GM12874 (cell line): ENCODE measurements at regions not wholly inside any gene's neighbourhood (a gene's known extent, or its start where the extent isn't known, plus 50 kb on each side); places are given as distances from the start of the nearest gene placed in this dataset.

Experiments
- CTCF ChIP-seq: IDR thresholded peaks from 2 replicates; pipeline ENCODE4 v1.5.1; 2011; ENCODE audit warnings: low read depth, mild to moderate bottlenecking, control low read depth, low read length, moderate library complexity; ENCODE audit not compliant: insufficient read depth

- no peak for TF ChIP-seq CTCF
Observed at GRCh38 chr9:30536494-30536893, 1847.9 kb upstream of the ACO1 start.

- no peak for TF ChIP-seq CTCF
Observed at GRCh38 chr9:30574355-30575151, 1809.9 kb upstream of the ACO1 start.

GRCh38 chr9:30575218-30575617 is 1809.2 kb upstream of the ACO1 start:
- TF ChIP-seq CTCF: no peak

GRCh38 chr9:30575691-30576090 is 1808.8 kb upstream of the ACO1 start:
- no peak for TF ChIP-seq CTCF

GRCh38 chr9:30579810-30580209 is 1804.6 kb upstream of the ACO1 start:
- TF ChIP-seq CTCF: no peak

- no peak for TF ChIP-seq CTCF
Observed at GRCh38 chr9:30582240-30582639, 1802.2 kb upstream of the ACO1 start.

- no peak for TF ChIP-seq CTCF
Observed at GRCh38 chr9:30584559-30584958, 1799.9 kb upstream of the ACO1 start.

- no peak for TF ChIP-seq CTCF
Observed at GRCh38 chr9:30591461-30591860, 1793.0 kb upstream of the ACO1 start.
